Stimulated activated naive CD8-positive, alpha-beta T cell treated with anti-CD3 and anti-CD28 coated beads, Interleukin-15, Interleukin-2, amounts not matched to agents 100 U/mL and 50 U/mL, for 24 hours (primary cell): ENCODE measurements at regions not wholly inside any gene's neighbourhood (a gene's known extent, or its start where the extent isn't known, plus 50 kb on each side); places are given as distances from the start of the nearest gene placed in this dataset.

Experiments
- ATAC-seq: fragments of 150-1000 bp; cut with Tn5 transposase; one replicate; pipeline ENCODE4 v1.10.0; 2021
- DNase-seq: peaks from one replicate; pipeline ENCODE4 v3.0.0; 2021

DNA sequence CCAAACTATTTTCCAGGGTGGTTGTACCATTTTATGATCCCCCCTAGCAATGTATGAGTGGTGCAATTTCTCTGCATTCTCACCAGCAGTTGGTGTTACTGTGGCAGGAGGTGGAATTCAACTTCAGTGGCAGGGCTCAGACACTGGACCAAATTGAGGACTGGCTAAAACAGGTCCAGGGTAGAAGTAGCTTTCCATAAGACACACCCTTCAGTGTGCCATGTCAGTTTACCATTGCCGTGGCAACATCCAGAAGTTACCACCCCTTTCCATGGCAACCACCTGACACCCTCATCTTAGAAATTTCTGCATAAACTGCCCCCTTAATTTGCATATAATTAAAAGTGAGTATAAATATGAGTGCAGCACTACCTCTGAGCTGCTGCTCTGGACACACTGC, 180.7 kb upstream of the GGTLC1 start:
- ATAC-seq: no peak
- no peak for DNase-seq

DNA sequence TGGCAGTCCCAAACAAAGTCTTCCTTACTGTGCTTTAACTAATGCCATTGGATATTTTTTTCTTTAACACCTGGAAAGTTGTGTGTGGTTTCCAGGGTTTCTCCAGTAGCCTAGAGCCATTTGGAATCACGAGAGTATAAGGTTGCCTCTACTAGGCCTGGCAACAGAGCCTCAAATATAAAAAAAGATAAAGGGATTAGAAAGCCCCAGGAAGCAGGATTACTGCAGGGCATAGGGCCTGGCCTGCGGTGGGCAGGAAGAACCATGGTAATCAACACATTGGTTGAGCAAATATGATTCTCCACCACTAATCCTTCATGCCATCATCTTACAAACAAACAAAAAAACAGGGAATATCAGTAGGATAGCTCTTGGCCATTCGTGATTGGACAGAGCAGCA, 177.8 kb upstream of the GGTLC1 start:
- ATAC-seq (no peak), DNase-seq (no peak)

DNA sequence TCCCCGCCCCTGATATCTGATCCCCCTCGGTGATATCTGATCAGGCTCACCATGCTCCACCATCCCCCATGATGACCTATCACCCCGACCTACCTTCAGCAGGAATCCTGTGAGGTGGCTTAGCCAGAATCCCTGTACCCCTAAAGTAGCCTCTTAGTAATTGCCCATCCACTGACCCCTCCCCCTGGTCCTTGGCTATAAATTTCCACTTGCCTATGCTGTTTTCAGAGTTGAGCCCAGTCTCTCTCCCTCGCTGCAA, 177.5 kb upstream of the GGTLC1 start:
- ATAC-seq: no peak

DNA sequence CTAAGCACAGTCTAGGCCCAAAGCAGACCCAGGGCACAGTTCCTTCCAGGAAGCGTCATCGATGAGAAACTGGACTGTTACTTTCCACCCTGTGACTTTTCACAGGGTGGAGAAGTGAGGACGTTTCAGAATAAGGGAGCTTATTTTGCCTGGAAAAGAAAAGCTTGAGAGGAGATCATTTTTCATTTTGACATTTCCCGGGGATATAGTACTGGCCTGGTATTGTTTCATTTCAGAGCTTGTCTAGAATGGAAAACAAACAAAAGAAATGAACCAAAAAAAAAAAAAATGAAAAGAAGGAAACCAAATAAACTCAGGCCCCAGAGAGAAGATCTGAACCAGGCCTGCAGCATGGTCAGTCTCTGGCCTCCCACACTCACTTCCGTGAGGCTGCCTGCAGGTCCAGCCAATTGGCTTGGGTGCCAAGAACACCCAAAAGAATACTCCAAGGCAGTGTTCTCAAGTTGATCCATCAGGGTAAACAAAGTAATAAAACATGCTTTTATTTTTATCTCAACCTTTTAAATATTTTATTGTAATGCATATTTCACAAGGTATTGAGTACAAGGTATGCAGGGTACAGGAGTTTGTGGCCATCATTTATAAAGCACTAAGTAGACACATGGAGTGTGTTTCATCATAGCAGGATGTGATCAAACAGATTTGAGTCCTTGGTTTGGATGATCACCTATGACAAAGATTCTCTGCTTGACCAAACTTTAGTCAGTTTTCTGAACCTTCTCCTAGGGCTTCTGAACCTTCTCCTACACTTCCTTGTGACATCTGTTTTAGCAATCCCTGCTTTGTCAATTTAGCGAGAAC, 176.9 kb upstream of the GGTLC1 start:
- ATAC-seq: no peak
- no peak for DNase-seq

More for the DNA sequence above, 177.5 kb upstream of the GGTLC1 start:
- DNase-seq: no peak

DNA sequence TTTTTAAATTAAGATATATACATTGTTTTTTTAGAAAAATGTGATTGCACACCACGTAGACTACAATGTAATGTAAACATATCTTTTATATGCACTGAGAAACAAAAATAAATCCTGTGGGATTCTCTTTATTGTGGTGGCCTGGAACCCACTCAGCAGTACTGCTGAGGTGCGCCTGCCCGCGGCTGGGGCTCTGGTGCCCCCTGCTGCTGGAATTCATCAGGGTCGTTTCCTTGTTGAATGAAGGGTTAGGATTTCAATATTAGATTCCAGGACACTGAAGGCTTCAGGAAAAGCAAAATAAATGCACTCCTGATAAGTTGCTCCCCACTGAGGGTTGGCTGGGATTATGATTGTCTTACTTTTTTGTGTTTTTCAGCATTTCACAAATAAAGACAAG, 175.8 kb upstream of the GGTLC1 start:
- ATAC-seq (no peak), DNase-seq (peak; percentile 55)

DNA sequence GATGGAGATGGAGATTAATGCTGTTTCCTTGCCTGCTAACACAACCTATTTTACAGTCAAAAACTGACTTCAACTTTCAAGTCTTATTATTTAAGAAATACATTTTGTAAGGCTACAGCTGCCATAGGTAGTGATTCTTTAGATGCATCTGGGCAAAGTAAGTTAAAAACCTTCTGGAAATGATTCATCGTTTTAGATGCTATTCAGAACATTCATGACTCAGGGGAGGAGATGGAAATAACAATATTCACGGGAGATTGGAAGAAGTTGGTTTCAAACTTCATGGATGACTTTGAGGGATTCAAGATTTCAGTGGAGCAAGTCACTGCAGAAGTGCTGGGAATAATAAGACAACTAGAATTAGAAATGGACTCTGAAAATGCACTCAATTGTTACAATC, 174.9 kb upstream of the GGTLC1 start:
- no peak for ATAC-seq

DNA sequence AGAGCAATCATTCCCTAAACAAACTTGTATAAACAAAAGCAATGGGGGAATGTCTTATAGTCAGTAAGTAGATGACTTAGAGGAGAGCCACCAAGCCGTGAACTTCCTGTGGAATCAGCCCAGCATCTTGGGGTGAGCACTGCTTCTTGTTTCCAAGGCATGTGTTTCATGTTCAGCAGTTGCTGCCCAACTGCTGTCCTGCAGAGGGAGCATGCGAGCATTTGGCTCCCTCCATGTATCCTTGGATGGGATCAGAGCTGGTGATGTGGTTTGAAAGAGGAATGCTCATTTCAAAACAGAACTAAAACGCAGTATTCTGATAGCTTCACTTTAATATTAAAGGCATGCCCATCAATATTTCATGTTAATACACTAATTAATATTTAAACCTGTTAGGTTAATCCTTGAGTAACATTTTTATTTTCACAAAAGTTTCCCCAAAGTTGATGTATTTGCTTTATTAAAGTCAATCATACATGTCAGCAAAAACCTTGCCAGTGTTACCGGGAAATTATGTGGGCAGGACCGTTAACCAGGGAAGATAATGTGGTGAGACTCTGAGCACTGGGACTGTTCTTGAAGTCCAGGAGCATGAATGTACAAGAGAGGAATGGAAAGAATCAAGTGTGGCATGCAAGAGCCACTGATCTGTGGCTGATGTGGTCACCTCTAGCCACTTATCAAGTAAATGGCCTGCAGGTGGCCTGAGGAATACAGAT, 172.1 kb upstream of the GGTLC1 start:
- no peak for ATAC-seq

More for the DNA sequence above, 174.9 kb upstream of the GGTLC1 start:
- DNase-seq: no peak

DNA sequence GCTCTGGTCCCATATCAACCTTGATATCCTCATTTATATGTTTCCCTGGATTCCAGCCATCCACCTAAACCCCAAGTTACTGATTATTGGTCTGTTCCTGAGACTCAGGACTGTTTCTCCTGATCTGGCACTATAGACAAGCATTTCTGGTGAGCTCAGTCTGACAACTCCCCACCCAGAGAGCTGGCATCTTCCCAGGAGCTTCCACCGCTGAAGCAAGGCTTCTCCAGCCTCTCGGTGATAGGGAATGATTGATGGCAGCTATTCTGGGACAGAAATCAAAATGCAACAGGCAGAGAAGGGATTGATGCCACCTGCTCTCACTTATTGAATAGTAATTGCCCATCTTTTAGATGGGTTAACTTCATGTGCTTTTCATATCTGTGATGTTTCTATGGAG, 169.7 kb upstream of the GGTLC1 start:
- DNase-seq: no peak
- ATAC-seq: no peak

More for the DNA sequence above, 172.1 kb upstream of the GGTLC1 start:
- DNase-seq: peak; percentile 16

DNA sequence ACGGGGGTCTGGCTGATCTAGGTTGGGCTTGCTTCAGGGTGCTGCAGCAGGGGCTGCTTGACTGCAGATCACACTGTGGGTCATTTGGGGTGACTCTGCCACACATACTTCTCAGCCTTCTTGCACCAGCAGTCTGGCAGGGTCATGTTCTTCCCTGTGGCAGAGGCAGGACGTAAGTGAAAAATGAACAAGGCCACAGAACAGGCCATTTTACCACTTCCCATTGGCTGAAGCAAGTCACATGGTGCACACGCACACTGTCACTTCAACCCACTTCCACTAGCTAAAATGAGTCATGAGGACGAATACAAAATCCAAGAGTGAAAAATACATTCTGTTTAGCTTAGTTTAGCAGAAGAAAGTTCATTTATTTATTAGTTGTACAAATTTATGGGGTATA, 168.6 kb upstream of the GGTLC1 start:
- DNase-seq: no peak
- no peak for ATAC-seq

DNA sequence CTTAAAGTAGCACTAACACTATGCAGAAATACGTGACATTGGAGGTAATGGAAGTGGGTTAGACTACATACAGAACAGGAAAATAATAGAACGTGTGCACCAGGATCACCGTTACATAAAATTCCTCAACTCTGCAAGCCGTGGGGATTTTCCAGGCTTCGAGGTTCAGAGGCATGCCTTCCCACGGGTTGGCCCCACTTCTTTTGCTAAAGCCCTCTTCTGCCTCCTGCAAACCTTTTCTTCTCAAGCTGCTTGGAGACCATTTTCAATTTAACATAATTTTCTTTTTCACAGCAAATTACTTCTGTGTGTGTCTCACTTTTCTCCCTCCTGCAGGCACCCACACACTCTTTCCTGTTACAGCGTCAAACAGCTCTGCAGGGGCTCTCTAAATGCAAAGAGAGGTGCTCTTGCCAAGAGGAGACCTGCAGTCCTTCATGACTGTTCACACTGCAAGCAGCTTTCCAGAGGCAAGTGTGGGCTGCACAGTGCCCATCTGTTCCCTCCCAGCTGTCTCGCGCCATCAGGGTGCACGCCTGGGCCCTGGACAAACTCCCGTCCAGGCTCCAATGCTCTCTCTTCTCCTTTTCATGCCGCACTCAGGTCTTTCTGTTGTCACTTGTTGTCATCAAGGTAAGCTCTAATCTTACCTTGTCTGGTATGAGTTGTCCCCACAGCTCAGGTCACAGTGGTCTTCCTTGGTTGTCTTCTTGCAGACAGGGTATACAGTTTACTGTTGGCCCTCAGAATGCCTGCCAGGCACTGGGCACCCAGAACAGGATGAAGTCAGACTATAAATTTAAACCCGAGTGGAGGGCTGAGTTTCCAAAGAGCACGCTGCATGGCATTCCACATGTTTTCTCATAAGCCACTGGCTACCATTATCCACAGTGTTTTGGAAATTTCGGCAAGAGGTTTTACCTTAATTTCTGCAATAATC, 164.8 kb upstream of the GGTLC1 start:
- DNase-seq (no peak), ATAC-seq (no peak)

DNA sequence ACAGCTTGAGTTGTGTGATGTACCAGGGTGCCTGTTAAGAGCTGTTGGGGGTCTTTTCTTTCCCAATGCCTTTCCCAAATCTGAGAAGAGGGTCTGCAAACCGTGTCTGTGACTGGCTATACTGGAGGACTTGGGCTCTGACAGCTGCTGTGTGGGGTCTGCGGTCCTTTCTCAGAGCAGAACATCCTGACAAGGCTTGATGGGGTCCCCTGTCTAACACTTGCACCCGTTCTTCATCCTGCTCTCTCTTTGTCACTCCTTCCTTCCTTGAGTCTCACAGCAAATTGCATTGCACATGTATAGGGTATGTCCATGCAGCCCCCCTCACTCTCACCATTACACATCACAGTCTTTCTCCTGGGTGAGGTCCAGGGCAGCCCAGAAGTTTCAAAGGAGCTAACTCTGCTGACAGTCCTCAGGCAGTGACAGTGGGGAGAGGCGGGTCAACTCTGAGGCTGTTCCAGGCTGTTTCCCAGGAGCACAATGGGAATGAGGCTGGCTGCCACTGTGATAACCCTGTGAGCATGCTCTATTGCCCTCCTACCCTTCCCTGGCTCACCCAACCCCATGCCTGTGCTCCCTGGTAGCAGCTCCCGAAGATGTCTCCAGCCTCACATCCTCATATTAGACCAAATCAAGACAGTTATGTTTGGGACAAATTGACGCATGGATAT, 163.2 kb upstream of the GGTLC1 start:
- DNase-seq (no peak), ATAC-seq (no peak)

DNA sequence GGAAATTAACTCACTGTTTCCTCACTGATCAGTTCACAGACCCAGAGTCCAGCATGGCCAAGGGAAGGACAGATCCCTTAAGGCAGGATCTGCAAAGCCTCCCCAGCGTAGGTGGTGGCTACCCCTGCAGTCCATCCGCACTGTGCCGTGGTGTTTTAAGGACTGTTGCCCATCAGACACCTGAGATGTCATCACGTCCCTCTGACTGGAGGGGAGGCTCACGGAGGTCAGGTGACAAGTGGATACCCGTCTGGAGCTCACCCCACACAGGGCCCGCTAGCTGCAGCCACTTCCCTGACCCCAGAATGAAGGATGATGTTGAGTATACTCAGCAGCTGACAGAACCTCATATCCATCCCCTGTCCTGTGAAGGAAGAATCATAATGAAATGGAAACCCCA, 161.8 kb upstream of the GGTLC1 start:
- DNase-seq: no peak
- ATAC-seq: no peak

DNA sequence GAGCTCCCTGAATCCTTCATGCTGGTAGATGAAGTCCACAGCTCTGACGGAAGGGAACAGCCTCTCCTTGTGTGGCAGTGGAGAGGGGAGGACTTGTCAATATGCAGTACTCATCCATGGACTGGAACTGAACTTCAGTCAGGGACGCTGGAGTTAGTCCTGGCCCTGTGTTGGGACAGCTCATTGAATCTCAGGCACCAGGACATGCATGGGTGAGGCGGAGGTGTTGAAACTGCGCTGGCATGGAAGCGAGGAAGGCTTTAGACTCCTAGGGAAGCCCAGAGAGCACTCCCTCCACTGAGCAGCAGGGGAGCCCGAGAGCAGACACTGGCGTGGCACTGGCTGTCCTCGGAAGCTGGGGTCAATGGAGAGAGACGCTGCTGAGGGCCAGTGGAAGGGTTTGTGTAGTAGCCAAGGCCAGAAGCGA, 161.3 kb upstream of the GGTLC1 start:
- DNase-seq: no peak
- ATAC-seq: no peak

DNA sequence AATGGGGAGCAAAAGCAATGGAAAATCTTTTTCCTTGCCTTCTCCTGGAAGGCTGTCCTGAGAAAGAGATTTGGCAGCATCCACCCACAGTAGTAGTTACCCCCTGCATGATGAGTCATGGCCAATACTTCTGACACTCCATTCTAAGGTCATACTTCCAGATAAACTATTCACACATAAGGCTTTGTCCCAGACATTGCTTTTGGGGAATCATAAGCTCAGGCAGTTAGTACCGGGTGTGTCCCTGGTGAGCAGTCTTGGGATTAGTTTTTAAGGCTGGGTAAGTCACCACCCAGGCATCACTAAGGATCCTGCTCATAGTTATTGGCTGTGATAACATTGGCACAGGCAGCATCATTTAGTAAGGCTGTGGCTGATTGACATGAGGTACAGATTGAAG, 160.6 kb upstream of the GGTLC1 start:
- ATAC-seq (no peak), DNase-seq (no peak)

DNA sequence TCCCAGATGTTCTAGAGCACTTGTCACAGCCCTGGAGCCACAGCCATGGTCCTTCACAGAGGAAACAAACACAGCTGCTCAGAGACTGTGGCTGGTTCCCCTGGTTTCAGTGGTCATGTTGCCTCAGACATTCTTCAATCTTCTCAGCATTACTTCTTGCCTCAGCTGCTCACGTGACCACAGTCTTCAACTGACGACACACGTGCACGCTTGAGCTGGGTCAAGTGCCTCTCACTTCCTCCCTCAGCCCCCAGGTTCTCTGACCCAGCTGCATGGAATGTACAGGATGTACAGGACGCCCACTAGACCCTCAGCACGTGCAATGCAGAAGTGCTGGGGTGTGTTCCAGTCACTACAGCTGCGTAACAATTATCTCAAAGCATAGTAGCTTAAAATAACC, 159.8 kb upstream of the GGTLC1 start:
- DNase-seq: peak; percentile 7
- ATAC-seq: no peak

DNA sequence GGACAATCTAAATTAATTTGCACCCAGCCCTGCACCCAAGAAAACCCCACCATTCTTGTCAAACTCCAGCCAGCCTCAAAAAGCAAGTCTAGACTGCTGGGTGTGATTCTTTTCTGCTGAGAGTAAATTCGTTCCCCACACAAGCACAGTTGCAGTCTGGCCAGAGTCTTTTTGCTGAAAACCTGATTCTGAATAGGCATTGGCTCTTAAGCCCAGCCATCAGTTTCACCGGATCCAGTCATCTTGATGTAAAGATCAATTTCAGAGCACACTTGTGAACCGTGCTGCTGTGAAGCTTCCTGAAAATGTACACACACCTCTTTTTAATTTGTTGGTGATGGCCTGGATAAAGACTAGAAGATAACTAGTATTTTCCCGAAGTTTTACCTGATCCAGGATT, 159.4 kb upstream of the GGTLC1 start:
- ATAC-seq (no peak), DNase-seq (no peak)

DNA sequence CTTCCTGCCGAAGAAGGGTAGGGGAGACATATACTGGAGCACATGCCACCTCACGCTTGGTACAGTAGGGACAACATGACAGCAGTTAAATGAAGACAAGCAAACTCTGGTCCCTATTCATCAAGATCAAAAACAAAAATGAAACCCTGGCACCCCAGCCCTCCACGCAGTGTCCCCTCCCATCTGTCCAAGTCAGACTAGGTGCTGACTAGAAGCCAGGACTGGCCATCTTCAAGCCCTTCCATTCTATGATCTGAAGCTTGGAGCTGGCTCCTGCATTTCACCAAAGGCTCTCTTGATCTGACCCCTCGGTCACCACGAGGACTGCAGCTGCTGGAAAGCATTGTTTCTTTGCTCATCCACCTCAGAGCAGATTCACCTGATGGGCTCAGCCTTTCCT, 158.9 kb upstream of the GGTLC1 start:
- no peak for ATAC-seq

DNA sequence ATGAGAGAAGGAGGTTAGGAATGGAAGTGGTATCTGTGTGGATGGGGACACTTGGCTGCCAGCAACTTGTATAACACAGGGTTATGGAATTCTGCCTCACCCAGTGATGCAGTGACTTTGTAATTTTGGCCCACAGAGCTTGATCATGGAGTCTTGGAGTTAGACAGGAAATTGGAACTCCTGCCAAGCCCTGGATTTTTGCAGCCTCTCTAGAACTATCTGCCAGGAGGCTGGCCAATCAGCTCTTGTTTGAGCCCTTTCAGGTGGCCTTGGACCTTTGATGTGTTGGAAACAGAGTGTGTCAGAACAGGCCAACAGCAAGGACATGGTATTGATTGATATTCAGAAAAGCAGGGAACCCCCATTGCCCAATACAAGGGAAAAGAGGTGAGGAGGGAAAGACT, 157.7 kb upstream of the GGTLC1 start:
- DNase-seq (no peak), ATAC-seq (no peak)

More for the DNA sequence above, 158.9 kb upstream of the GGTLC1 start:
- no peak for DNase-seq

DNA sequence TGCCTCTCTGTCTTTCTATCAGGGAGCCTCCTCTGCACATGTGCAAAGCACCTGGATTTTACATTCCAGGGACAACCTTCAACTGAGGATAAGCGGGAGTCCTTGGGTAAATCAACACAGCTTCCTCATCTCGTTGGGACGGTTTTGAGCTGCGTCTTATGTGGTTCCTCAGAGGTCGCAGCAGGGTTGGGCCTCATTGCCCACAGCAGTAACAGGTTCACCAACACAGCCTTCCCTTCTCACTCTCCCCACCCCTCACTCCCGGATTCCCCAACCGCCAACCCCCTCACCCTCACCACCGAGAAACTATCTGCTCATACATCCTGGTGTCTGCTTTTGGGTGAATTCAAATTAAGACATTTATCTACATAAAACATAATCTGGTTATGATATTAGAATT, 155.8 kb upstream of the GGTLC1 start:
- DNase-seq (no peak), ATAC-seq (no peak)

DNA sequence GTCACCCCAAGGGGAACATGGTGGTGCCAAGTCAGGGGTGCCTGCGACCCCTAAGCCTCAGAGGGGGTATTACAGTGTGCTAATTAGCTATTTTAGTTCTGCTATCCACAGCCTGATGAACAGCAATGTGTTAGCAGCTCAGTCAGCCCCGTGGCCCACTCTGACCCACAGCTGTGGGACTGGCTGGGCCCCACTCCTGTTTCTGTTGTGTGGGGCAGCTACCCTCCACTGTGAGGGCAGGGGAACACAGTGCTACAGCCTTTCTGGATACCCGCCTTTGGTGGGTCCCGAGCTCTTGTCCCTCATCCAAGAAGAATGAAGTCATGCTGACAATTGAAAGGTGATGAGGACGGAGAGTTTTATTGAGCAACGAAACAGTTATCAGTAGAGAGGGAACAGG, 152.5 kb upstream of the GGTLC1 start:
- ATAC-seq (no peak), DNase-seq (no peak)

DNA sequence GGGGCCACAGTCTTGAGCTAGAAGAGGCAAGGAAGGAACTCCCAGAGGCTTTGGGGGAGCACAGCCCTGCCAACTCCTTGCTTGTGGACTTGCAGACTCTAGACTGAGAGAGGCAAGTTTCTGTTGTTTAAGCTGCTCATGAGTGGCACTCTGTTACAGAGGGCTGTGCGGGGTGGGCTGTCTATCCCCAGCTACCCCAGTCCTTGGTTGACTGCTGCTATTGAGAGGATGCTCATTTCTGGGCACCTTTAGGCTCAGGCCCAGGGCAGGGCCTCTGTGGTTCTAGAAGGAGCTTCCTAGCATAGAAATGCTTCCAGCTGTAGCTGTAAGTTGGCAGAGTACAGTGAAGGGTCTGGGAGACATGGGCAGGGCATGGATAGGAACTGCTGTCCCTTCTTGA, 151.3 kb upstream of the GGTLC1 start:
- DNase-seq: no peak
- no peak for ATAC-seq

DNA sequence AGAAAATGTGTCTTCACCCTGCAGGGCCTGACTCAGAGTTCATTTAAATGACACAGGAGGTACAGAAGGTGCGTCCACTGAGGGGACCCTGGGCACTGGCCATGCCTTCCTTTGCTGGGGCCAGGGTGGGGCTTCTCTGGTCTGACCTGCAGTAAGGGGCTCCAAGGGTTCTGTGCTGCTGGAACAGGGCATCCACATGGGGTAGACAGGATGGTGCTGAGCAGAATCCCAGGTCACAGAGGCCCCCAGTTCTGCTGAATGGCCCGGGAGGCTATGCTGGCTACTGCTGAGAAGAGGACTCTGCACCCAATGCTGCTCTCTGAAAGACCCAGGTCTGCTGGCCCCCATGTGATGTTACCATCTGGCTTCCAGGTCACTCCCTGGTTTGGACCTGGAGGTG, 150.4 kb upstream of the GGTLC1 start:
- no peak for ATAC-seq

More for the DNA sequence above, 150.4 kb upstream of the GGTLC1 start:
- no peak for DNase-seq
